AG04450 (cell line): ENCODE measurements at regions not wholly inside any gene's neighbourhood (a gene's known extent, or its start where the extent isn't known, plus 50 kb on each side); places are given as distances from the start of the nearest gene placed in this dataset.
"Not testable (repeated sequence)": the region's sequence is repeated elsewhere in the genome, so short reads cannot be mapped to it uniquely, and the experiment has no call there.

Source experiments
- CTCF ChIA-PET: fragments of 300-600, 350-600 bp; formaldehyde crosslinking; extraction: SDS; loops from one replicate; lab custom pipeline; 2022; ENCODE audit warnings: antibody characterized with exemption, inconsistent platforms; lab: Charles Lee
- POLR2A ChIA-PET: fragments of 350-600 bp; formaldehyde crosslinking; extraction: SDS; loops from one replicate; lab custom pipeline; 2021; ENCODE audit warnings: antibody characterized with exemption, inconsistent platforms; lab: Yijun Ruan, JAX
- DNase-seq: peaks from one replicate; pipeline ENCODE4 v3.0.0-alpha.2; 2011; ENCODE audit warnings: low read depth, low spot score
- H3K27ac ChIP-seq: one replicate; pipeline ENCODE4 v1.5.1; 2012; ENCODE audit warnings: low read depth, low read length, control low read depth
- H3K27me3 ChIP-seq: one replicate; pipeline ENCODE4 v1.6.0; 2012; ENCODE audit warnings: low read length; ENCODE audit not compliant: control insufficient read depth, insufficient read depth
- H3K4me3 ChIP-seq: 2 replicates; pipeline ENCODE4 v1.5.1; 2011; ENCODE audit warnings: mild to moderate bottlenecking, low read depth, low read length, control low read depth
- H3K9me3 ChIP-seq: 2 replicates; pipeline ENCODE4 v1.5.1; 2012; ENCODE audit warnings: low read length; ENCODE audit not compliant: control insufficient read depth, insufficient read depth
- CTCF ChIP-seq: IDR thresholded peaks from 2 replicates; pipeline ENCODE4 v1.5.1; 2011; ENCODE audit warnings: low read depth, low read length, control low read depth, inconsistent platforms

GRCh38 chr12:31794745-31795144 is 65.9 kb upstream of the AMN1 start:
- Histone ChIP-seq H3K27me3 (no peaks in the 10 kb centered on the region), H3K9me3 (peaks cover 5% of the 10 kb centered on the region; the same call in 1 of the 2 replicates), H3K27ac (no peak overlapping the region), H3K4me3 (no peak overlapping the region)
- CTCF ChIA-PET, result no interaction called here
- POLR2A ChIA-PET, result no interaction called here
- no peak for TF ChIP-seq CTCF
- no peak for DNase-seq

- H3K9me3 ChIP-seq, H3K27me3 ChIP-seq, DNase-seq, H3K4me3 ChIP-seq, H3K27ac ChIP-seq, CTCF ChIA-PET, POLR2A ChIA-PET: not testable (repeated sequence)
These were observed 62.4 kb upstream of the AMN1 start for GRCh38 chr12:31791265-31791664.

GRCh38 chr12:31790759-31791158 is 61.9 kb upstream of the AMN1 start:
- no peak overlapping the region for H3K4me3 ChIP-seq
- CTCF ChIA-PET, result no interaction called here
- no peak overlapping the region for H3K27ac ChIP-seq
- peaks cover 5% of the 10 kb centered on the region; the same call in 1 of the 2 replicates for H3K9me3 ChIP-seq
- POLR2A ChIA-PET, result no interaction called here
- no peak for TF ChIP-seq CTCF
- H3K27me3 ChIP-seq, result no peaks in the 10 kb centered on the region
- DNase-seq, result no peak

- no peak overlapping the region for H3K4me3 ChIP-seq
- no peaks in the 10 kb centered on the region for H3K27me3 ChIP-seq
- no peak overlapping the region for H3K27ac ChIP-seq
- TF ChIP-seq CTCF, result no peak
- CTCF ChIA-PET, result no interaction called here
- DNase-seq, result no peak
- H3K9me3 ChIP-seq, result no peaks in the 10 kb centered on the region; the same call in 1 of the 2 replicates
- POLR2A ChIA-PET, result no interaction called here
These were observed 56.5 kb upstream of the AMN1 start for GRCh38 chr12:31785318-31785717.

GRCh38 chr12:31783996-31784645 is 55.3 kb upstream of the AMN1 start:
- TF ChIP-seq CTCF, result no peak
- CTCF ChIA-PET, result no interaction called here
- Histone ChIP-seq H3K9me3 (no peaks in the 10 kb centered on the region; the same call in 1 of the 2 replicates), H3K27me3 (peaks cover 2% of the 10 kb centered on the region), H3K4me3 (no peak overlapping the region), H3K27ac (no peak overlapping the region)
- POLR2A ChIA-PET, result no interaction called here
- no peak for DNase-seq
